ENCODE measurements at regions not wholly inside any gene's neighbourhood (a gene's known extent, or its start where the extent isn't known, plus 50 kb on each side); places are given as distances from the start of the nearest gene placed in this dataset.

DNA sequence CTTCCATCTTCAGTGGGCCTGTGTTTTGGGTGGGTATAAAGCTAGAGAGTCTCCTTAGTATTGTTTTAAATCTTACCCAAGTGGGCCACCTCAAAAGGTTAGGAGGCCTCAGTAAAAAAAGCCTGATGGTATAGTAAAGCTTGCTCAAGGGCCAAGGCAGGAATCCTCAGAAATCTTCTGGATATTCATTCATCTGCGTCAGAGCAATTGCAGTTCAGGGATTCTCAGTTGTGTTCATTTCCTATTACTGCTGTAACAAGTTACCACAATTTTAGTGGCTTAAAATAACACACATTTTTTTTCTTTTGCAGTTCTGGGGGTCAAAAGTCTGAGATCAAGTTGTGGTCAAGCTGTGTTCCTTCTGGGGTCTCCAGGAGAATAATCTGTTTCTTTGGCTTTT is 985.5 kb downstream of the TLE4 start:
- no peak overlapping the region for H2AFZ ChIP-seq (ENCODE audit: control insufficient read depth, low read length)
- no peaks in the 10 kb centered on the region for H3K36me3 ChIP-seq (ENCODE audit: control insufficient read depth in 2 of 2, extremely low read depth in 1 of 2, insufficient read depth in 2 of 2, low read length in 2 of 2)
- H3K9ac ChIP-seq (ENCODE audit: control insufficient read depth, extremely low read depth, insufficient read depth, low read length), result no peak overlapping the region
- H3K27ac ChIP-seq (ENCODE audit: control insufficient read depth, insufficient read depth, low read length), result no peak overlapping the region
- H3K9me3 ChIP-seq (ENCODE audit: control insufficient read depth, low read depth, low read length), result no peaks in the 10 kb centered on the region
- DNase-seq (ENCODE audit: low read depth, low spot score) (no peak), FAIRE-seq (no peak)
- H3K79me2 ChIP-seq (ENCODE audit: control insufficient read depth, insufficient read depth, low read length), result no peaks in the 10 kb centered on the region
- no peaks in the 10 kb centered on the region for H3K27me3 ChIP-seq (ENCODE audit: control insufficient read depth, extremely low read depth, insufficient read depth, low read length)
- dilution Hi-C loops (cut with MboI; ENCODE audit: extremely low pct_ligation_motif_present, low sequenced_read_pairs), result no loop called here
- H3K4me3 ChIP-seq (ENCODE audit: control insufficient read depth in 2 of 3, extremely low read depth in 1 of 3, insufficient read depth in 2 of 3, low read depth in 1 of 3, low read length in 3 of 3), result no peak overlapping the region
- H4K20me1 ChIP-seq (ENCODE audit: control insufficient read depth, extremely low read depth, insufficient read depth, low read length), result no peaks in the 10 kb centered on the region
- H3K4me1 ChIP-seq (ENCODE audit: control insufficient read depth, extremely low read depth, insufficient read depth, low read length), result no peaks in the 10 kb centered on the region
- no peaks in the 10 kb centered on the region for H3K9me1 ChIP-seq (ENCODE audit: control insufficient read depth, extremely low read depth, insufficient read depth, low read length)
- H3K4me2 ChIP-seq (ENCODE audit: control insufficient read depth, extremely low read depth, insufficient read depth, low read depth, low read length), result no peak overlapping the region
- TF ChIP-seq, protein P1, sequence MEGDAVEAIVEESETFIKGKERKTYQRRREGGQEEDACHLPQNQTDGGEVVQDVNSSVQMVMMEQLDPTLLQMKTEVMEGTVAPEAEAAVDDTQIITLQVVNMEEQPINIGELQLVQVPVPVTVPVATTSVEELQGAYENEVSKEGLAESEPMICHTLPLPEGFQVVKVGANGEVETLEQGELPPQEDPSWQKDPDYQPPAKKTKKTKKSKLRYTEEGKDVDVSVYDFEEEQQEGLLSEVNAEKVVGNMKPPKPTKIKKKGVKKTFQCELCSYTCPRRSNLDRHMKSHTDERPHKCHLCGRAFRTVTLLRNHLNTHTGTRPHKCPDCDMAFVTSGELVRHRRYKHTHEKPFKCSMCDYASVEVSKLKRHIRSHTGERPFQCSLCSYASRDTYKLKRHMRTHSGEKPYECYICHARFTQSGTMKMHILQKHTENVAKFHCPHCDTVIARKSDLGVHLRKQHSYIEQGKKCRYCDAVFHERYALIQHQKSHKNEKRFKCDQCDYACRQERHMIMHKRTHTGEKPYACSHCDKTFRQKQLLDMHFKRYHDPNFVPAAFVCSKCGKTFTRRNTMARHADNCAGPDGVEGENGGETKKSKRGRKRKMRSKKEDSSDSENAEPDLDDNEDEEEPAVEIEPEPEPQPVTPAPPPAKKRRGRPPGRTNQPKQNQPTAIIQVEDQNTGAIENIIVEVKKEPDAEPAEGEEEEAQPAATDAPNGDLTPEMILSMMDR (optimal IDR thresholded peaks at IDR 0.05 in 1 of 3, IDR thresholded peaks at IDR 0.05 in 1 of 3, conservative IDR thresholded peaks at IDR 0.05 in 1 of 3; ENCODE audit: extremely low read depth in 1 of 3, insufficient read depth in 2 of 3, low read length in 3 of 3), result no peak
- TF ChIP-seq EZH2 (IDR thresholded peaks at IDR 0.05; ENCODE audit: low read length), result no peak

DNA sequence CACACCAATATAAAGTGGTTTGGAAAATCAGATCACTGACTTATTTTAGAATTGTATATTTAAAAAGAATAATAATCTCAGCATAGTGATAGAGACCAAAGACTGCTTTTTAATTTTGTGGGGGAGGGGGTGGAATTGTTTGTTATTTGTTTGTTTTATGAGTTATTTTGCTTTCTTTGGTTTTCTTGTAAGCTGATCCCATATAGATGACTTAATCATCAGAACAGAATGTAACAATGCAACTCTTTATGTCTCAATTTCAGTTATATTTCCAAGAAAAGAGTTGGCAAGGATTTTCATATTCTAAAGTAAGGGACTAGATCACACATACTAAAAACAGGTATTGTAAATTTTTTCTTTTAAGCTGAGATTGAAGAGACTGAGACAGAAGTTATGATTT is 984.9 kb downstream of the TLE4 start:
- no peaks in the 10 kb centered on the region for H3K79me2 ChIP-seq (ENCODE audit: control insufficient read depth, insufficient read depth, low read length)
- H3K36me3 ChIP-seq (ENCODE audit: control insufficient read depth in 2 of 2, extremely low read depth in 1 of 2, insufficient read depth in 2 of 2, low read length in 2 of 2), result no peaks in the 10 kb centered on the region
- H3K4me2 ChIP-seq (ENCODE audit: control insufficient read depth, extremely low read depth, insufficient read depth, low read depth, low read length), result no peak overlapping the region
- H3K4me3 ChIP-seq (ENCODE audit: control insufficient read depth in 2 of 3, extremely low read depth in 1 of 3, insufficient read depth in 2 of 3, low read depth in 1 of 3, low read length in 3 of 3), result no peak overlapping the region
- dilution Hi-C loops (cut with MboI; ENCODE audit: extremely low pct_ligation_motif_present, low sequenced_read_pairs), result no loop called here
- no peaks in the 10 kb centered on the region for H3K9me1 ChIP-seq (ENCODE audit: control insufficient read depth, extremely low read depth, insufficient read depth, low read length)
- DNase-seq (ENCODE audit: low read depth, low spot score), result no peak
- no peak for FAIRE-seq
- H2AFZ ChIP-seq (ENCODE audit: control insufficient read depth, low read length), result no peak overlapping the region
- H3K27me3 ChIP-seq (ENCODE audit: control insufficient read depth, extremely low read depth, insufficient read depth, low read length), result no peaks in the 10 kb centered on the region
- no peaks in the 10 kb centered on the region for H3K4me1 ChIP-seq (ENCODE audit: control insufficient read depth, extremely low read depth, insufficient read depth, low read length)
- TF ChIP-seq, protein P1 (optimal IDR thresholded peaks at IDR 0.05 in 1 of 3, IDR thresholded peaks at IDR 0.05 in 1 of 3, conservative IDR thresholded peaks at IDR 0.05 in 1 of 3; ENCODE audit: extremely low read depth in 1 of 3, insufficient read depth in 2 of 3, low read length in 3 of 3), result no peak
- no peak for TF ChIP-seq EZH2 (IDR thresholded peaks at IDR 0.05; ENCODE audit: low read length)
- no peaks in the 10 kb centered on the region for H4K20me1 ChIP-seq (ENCODE audit: control insufficient read depth, extremely low read depth, insufficient read depth, low read length)
- H3K9me3 ChIP-seq (ENCODE audit: control insufficient read depth, low read depth, low read length), result no peaks in the 10 kb centered on the region
- H3K9ac ChIP-seq (ENCODE audit: control insufficient read depth, extremely low read depth, insufficient read depth, low read length), result no peak overlapping the region
- H3K27ac ChIP-seq (ENCODE audit: control insufficient read depth, insufficient read depth, low read length), result no peak overlapping the region
